ENCODE measurements at regions not wholly inside any gene's neighbourhood (a gene's known extent, or its start where the extent isn't known, plus 50 kb on each side); places are given as distances from the start of the nearest gene placed in this dataset.

DNA sequence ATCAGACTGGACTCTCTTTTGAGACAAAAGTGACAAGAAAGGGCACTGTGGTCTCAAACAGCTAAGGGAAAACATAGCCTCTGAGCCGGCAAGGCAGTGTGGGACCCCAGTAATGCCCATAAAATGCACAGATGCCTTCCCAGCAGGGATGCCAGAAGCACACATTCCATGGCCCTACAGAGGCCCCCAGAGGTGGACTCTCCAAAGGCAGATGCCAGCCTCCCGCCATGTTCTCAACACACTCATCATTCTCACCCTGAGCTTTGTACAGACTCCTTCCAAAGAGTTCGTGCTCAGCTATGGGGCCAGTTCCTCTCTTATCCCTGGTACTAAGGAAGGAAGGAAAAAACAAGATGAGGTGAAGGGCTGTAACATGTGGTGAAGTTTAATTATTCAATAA lies 67.1 kb upstream of the ATP12A start (continued):
- TF ChIP-seq REST (IDR thresholded peaks at IDR 0.05; ENCODE audit: borderline replicate concordance) (no peak), EZH2 (IDR thresholded peaks at IDR 0.05; ENCODE audit: borderline replicate concordance, insufficient read depth, low read length, poor library complexity, severe bottlenecking) (no peak)

DNA sequence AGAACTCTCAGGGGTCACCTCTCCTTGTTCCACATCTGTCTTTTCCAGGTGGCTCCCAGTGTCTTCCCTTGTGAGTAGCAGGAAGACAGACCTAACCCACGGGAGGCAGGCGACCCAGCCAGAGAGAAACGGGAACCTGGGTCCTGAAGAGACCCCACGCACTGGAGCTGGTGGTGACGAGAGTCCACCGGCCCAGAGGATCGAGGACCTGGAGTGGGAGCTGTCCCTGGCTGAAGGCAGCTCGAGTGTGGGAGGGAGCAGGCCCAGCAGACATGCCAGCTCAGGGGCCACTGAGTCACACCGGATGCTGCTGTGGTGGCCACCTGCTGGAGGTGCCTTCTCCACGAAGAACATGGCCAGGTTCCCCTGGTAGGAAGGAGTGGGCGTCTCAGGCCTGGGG lies 66.5 kb upstream of the ATP12A start:
- Histone ChIP-seq H4K20me1 (ENCODE audit: insufficient read depth) (no peaks in the 10 kb centered on the region), H2AFZ (ENCODE audit: low read depth, low read length) (no peak overlapping the region), H3K27ac (ENCODE audit: low read length) (no peak overlapping the region), H3K4me3 (ENCODE audit: low read length) (no peak overlapping the region), H3K4me2 (ENCODE audit: low read length) (no peak overlapping the region), H3K27me3 (ENCODE audit: insufficient read depth, low read depth, low read length) (no peaks in the 10 kb centered on the region), H3K79me2 (replicated peaks; ENCODE audit: insufficient read depth, low read length) (no peaks in the 10 kb centered on the region), H3F3A (ENCODE audit: insufficient read depth, low read length, poor library complexity, severe bottlenecking) (no peaks in the 10 kb centered on the region), H3K9me3 (ENCODE audit: low read length) (no peaks in the 10 kb centered on the region), H3K36me3 (ENCODE audit: insufficient read depth, low read length) (no peaks in the 10 kb centered on the region), H3K9ac (ENCODE audit: low read length) (no peak overlapping the region), H3K9me2 (ENCODE audit: insufficient read depth, low read length) (no peaks in the 10 kb centered on the region)
- TF ChIP-seq MXI1 (conservative IDR thresholded peaks at IDR 0.05; ENCODE audit: poor library complexity, severe bottlenecking) (no peak), EZH2 (IDR thresholded peaks at IDR 0.05; ENCODE audit: borderline replicate concordance, insufficient read depth, low read length, poor library complexity, severe bottlenecking) (no peak), RAD21 (conservative IDR thresholded peaks at IDR 0.05) (no peak), EP300 (conservative IDR thresholded peaks at IDR 0.05; ENCODE audit: poor library complexity, severe bottlenecking) (no peak), SMC3 (conservative IDR thresholded peaks at IDR 0.05; ENCODE audit: poor library complexity) (no peak), REST (IDR thresholded peaks at IDR 0.05; ENCODE audit: borderline replicate concordance) (no peak), POLR2AphosphoS5 (IDR thresholded peaks at IDR 0.05) (no peak), TAF1 (IDR thresholded peaks at IDR 0.05; ENCODE audit: low read depth) (no peak)
- TF ChIP-seq, protein P1, sequence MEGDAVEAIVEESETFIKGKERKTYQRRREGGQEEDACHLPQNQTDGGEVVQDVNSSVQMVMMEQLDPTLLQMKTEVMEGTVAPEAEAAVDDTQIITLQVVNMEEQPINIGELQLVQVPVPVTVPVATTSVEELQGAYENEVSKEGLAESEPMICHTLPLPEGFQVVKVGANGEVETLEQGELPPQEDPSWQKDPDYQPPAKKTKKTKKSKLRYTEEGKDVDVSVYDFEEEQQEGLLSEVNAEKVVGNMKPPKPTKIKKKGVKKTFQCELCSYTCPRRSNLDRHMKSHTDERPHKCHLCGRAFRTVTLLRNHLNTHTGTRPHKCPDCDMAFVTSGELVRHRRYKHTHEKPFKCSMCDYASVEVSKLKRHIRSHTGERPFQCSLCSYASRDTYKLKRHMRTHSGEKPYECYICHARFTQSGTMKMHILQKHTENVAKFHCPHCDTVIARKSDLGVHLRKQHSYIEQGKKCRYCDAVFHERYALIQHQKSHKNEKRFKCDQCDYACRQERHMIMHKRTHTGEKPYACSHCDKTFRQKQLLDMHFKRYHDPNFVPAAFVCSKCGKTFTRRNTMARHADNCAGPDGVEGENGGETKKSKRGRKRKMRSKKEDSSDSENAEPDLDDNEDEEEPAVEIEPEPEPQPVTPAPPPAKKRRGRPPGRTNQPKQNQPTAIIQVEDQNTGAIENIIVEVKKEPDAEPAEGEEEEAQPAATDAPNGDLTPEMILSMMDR (IDR thresholded peaks at IDR 0.05; ENCODE audit: poor library complexity, severe bottlenecking), result no peak
